Tibial artery (tissue), 4 donors: ENCODE measurements at regions not wholly inside any gene's neighbourhood (a gene's known extent, or its start where the extent isn't known, plus 50 kb on each side); places are given as distances from the start of the nearest gene placed in this dataset.

Source experiments
- DNase-seq, 2 donors: peaks; one replicate each; pipeline ENCODE4 v3.0.0-alpha.2; 2019
- H3K27ac ChIP-seq, 2 donors: fragments of 200-600 bp; sonication (generic) in 1 of 2; 1 replicate in 1 of 2; 2 replicates in 1 of 2; pipeline ENCODE4 v1.5.1; 2018 to 2019; ENCODE audit warnings: mild to moderate bottlenecking in 1 of 2
- H3K27me3 ChIP-seq, 2 donors: fragments of 200-600 bp; sonication (generic) in 1 of 2; one replicate each; pipeline versions ENCODE4 v1.5.1 to v1.6.0; 2016 to 2019
- H3K36me3 ChIP-seq, 3 donors: fragments of 200-600 bp; sonication (generic) in 2 of 3; one replicate each; pipeline ENCODE4 v1.5.1; 2016 to 2019; ENCODE audit warnings: mild to moderate bottlenecking in 2 of 3
- H3K4me1 ChIP-seq, 4 donors: fragments of 200-600 bp; sonication (generic) in 2 of 4; 1 replicate in 3 of 4; 2 replicates in 1 of 4; pipeline ENCODE4 v1.5.1; 2016 to 2019
- H3K4me3 ChIP-seq, 2 donors: fragments of 200-600 bp; sonication (generic) in 1 of 2; 1 replicate in 1 of 2; 2 replicates in 1 of 2; pipeline ENCODE4 v1.5.1; 2018 to 2019; ENCODE audit warnings: mild to moderate bottlenecking in 2 of 2
- H3K9me3 ChIP-seq, 3 donors: fragments of 200-600 bp; sonication (generic) in 1 of 3; one replicate each; pipeline ENCODE4 v1.5.1; 2016 to 2019
- intact Hi-C: fragments of 100-400 bp; cut with DNase I; formaldehyde crosslinking; loops from one replicate; pipeline ENCODE4 v1.15.0; 2023; ENCODE audit warnings: low total_unique reads
- TF ChIP-seq, protein P1 (sequence below), 2 experiments: fragments of 200-600 bp in 1 of 2; fragments of 450-650 bp in 1 of 2; IDR thresholded peaks; one replicate each; pipeline ENCODE4 v1.5.1; 2017 to 2019; ENCODE audit warnings: antibody characterized with exemption in 2 of 2, mild to moderate bottlenecking in 1 of 2, moderate library complexity in 1 of 2

DNA sequence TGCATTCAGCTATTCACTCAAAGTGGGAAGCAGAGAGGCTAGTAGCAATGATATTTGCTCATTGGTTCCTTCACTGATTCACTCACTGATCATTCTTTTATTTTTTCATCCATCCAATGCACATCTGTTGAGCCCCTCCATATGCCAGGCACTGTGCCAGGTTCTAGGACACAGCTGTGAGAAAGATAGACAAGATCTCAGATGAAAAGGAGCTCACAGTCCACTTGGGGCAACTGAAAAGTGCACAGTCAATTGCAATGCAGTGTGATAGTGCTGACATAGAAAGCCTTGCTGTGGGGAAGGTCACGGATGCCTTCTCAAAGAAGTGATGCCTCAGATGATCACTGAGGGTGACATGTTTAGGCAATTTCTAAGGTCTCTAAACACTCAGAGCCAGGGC, 262.3 kb downstream of the PTEN start:
- TF ChIP-seq, protein P1, sequence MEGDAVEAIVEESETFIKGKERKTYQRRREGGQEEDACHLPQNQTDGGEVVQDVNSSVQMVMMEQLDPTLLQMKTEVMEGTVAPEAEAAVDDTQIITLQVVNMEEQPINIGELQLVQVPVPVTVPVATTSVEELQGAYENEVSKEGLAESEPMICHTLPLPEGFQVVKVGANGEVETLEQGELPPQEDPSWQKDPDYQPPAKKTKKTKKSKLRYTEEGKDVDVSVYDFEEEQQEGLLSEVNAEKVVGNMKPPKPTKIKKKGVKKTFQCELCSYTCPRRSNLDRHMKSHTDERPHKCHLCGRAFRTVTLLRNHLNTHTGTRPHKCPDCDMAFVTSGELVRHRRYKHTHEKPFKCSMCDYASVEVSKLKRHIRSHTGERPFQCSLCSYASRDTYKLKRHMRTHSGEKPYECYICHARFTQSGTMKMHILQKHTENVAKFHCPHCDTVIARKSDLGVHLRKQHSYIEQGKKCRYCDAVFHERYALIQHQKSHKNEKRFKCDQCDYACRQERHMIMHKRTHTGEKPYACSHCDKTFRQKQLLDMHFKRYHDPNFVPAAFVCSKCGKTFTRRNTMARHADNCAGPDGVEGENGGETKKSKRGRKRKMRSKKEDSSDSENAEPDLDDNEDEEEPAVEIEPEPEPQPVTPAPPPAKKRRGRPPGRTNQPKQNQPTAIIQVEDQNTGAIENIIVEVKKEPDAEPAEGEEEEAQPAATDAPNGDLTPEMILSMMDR (IDR thresholded peaks at IDR 0.05), result no peak
- Histone ChIP-seq H3K4me3 (no peak overlapping the region), H3K27me3 (no peaks in the 10 kb centered on the region), H3K9me3 (no peaks in the 10 kb centered on the region), H3K4me1 (peaks cover 0 to 6% (median 0%) of the 10 kb centered on the region in 4 donors), H3K36me3 (no peaks in the 10 kb centered on the region), H3K27ac (no peak overlapping the region)
- DNase-seq, result no peak
- intact Hi-C loops, result no loop called here

DNA sequence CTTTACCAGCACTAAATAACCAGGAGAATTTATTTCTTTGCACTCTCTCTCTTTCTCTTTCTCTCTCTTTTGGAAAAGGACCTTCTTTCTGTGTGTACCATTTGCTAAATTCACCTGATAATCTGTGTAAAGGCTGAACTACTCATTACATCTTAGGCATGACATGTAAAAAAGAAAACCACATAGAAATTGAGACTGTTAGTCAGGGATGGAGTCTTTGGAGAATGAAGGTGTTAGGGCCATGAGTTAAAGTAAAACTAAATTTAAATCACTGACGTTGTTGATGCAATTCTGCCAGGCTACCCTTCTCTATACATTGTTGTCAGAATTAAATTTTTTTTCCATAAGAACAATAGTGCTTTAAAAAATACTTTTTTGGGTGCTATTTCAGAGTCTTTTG, 263.3 kb downstream of the PTEN start:
- TF ChIP-seq, protein P1 (IDR thresholded peaks at IDR 0.05), result no peak
- no peak for DNase-seq
- intact Hi-C loops, result no loop called here

DNA sequence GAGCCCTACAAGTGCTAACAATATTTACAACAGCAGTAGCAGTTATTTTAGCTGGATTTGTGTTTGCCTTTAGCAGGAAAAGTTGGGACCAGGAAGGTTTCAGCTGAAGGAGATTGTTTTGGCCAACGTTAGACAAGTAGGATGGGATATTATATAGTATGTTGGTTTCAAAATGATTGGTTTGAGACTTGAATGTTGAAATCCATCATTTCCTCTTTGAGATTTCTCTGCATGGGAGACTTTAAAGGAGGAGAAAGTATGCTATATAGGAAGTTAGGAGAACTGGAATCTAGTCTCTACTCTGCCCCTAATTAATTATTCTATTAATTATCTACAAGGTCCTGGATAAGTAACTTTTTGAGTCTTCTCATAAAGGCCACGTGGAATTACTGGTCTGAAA, 263.8 kb downstream of the PTEN start:
- Histone ChIP-seq H3K4me3 (no peak overlapping the region), H3K27me3 (no peaks in the 10 kb centered on the region), H3K9me3 (no peaks in the 10 kb centered on the region), H3K27ac (no peak overlapping the region), H3K4me1 (peaks cover 0 to 14% (median 7%) of the 10 kb centered on the region in 4 donors), H3K36me3 (no peaks in the 10 kb centered on the region)
- TF ChIP-seq, protein P1 (IDR thresholded peaks at IDR 0.05), result no peak
- DNase-seq, result no peak
- intact Hi-C loops, result no loop called here

More for the DNA sequence above, 263.3 kb downstream of the PTEN start:
- H3K27me3 ChIP-seq, result no peaks in the 10 kb centered on the region
- H3K27ac ChIP-seq, result no peak overlapping the region
- H3K9me3 ChIP-seq, result no peaks in the 10 kb centered on the region
- H3K36me3 ChIP-seq, result no peaks in the 10 kb centered on the region
- peaks cover 0 to 9% (median 3%) of the 10 kb centered on the region in 4 donors for H3K4me1 ChIP-seq
- no peak overlapping the region for H3K4me3 ChIP-seq

DNA sequence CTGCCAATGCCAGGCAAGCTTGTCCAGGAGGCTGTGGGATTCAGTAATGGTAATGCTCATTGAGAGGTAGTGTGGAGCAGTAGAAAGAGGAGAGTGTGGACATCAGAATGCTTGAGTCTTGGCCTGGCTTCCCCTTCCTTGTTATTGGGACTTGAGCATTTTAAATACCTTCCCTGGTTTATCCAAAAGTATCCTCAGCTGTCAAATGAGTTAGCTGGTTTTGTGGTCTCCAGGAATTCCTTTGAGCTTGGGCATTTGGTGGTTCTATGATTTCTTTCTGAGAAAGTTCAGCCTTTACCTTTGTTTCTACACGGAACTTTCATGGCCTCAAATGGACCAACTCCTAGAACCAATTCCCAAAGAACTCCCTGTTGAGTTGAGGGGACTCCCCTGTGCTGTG, 264.3 kb downstream of the PTEN start:
- Histone ChIP-seq H3K27ac (no peak overlapping the region), H3K36me3 (no peaks in the 10 kb centered on the region), H3K27me3 (no peaks in the 10 kb centered on the region), H3K4me3 (no peak overlapping the region), H3K4me1 (peaks cover 0 to 16% (median 8%) of the 10 kb centered on the region in 4 donors), H3K9me3 (no peaks in the 10 kb centered on the region)
- TF ChIP-seq, protein P1 (IDR thresholded peaks at IDR 0.05), result no peak
- intact Hi-C loops, result no loop called here
- DNase-seq, result no peak

DNA sequence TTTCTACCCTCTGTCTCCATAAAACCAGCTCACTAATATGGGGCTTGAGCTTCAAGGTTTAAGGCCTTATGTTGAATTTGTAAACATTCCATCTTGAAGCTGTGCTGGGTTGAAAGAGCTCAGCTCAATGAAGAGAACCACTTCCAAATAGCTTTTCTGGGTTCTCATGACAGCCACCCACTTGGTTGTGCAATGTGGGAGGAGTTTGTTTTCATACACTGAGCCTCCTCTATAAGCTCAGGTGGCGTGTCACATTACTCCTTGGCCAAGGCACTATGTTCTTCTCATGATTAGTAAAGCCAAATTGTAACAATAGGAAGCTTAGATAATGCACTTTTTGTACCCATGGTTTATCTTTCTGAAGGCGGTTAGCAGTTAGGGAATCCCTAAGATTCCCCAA, 265.6 kb downstream of the PTEN start:
- DNase-seq, result no peak
- Histone ChIP-seq H3K9me3 (no peaks in the 10 kb centered on the region), H3K36me3 (no peaks in the 10 kb centered on the region), H3K27ac (no peak overlapping the region), H3K4me3 (no peak overlapping the region), H3K27me3 (no peaks in the 10 kb centered on the region), H3K4me1 (peaks cover 0 to 16% (median 8%) of the 10 kb centered on the region in 4 donors)
- TF ChIP-seq, protein P1 (IDR thresholded peaks at IDR 0.05), result no peak
- intact Hi-C loops, result no loop called here

DNA sequence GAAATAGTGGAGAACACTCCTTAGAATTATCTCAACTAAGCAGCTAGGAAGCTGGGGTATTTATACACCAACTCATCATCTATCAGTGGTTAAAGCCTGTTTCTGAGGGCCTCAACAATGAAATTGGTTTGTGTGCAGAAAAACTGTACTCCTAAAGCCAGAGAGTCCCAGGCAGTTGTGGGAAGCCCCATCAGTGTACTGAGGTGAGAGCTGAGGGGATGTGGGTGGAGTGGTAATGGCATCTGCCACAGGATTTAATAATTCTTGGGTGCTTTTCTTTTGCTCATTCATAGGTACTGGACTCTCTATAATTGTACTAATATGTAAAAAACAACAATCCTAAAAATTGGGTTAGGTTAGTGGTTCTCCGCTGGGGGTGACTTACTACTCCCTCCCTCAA, 267.5 kb downstream of the PTEN start:
- peak overlapping the region; percentile 53 to 75 for H3K27ac ChIP-seq
- intact Hi-C loops, result no loop called here

More for the DNA sequence above, 267.5 kb downstream of the PTEN start:
- Histone ChIP-seq H3K4me3 (no peak overlapping the region), H3K9me3 (no peaks in the 10 kb centered on the region), H3K27me3 (no peaks in the 10 kb centered on the region), H3K4me1 (peaks cover 0 to 16% (median 8%) of the 10 kb centered on the region in 4 donors), H3K36me3 (no peaks in the 10 kb centered on the region)
- DNase-seq, result no peak
- TF ChIP-seq, protein P1 (IDR thresholded peaks at IDR 0.05), result no peak
